Activated T-helper 17 cell treated with anti-CD3 and anti-CD28 coated beads, Interleukin-2, amount 50 U/mL, for 72 hours (primary cell): ENCODE measurements at regions not wholly inside any gene's neighbourhood (a gene's known extent, or its start where the extent isn't known, plus 50 kb on each side); places are given as distances from the start of the nearest gene placed in this dataset.
A peak's percentile ranks its signal among the peaks of the same experiment; 100 is the strongest.
"Not testable (repeated sequence)": the region's sequence is repeated elsewhere in the genome, so short reads cannot be mapped to it uniquely, and the experiment has no call there.

ENCODE experiments used
- ATAC-seq: fragments of 150-1000 bp; cut with Tn5 transposase; replicated peaks from 2 replicates; pipeline ENCODE4 v1.10.0; 2021; ENCODE audit warnings: mild to moderate bottlenecking, moderate library complexity
- H3K27ac Mint-ChIP-seq: one replicate; pipeline ENCODE4 v1.8.0; 2022; ENCODE audit warnings: mixed read lengths
- H3K27me3 Mint-ChIP-seq: one replicate; pipeline ENCODE4 v1.8.0; 2022; ENCODE audit warnings: mixed read lengths
- H3K36me3 Mint-ChIP-seq: one replicate; pipeline ENCODE4 v1.8.0; 2022; ENCODE audit warnings: low read depth, mild to moderate bottlenecking, mixed read lengths
- H3K4me1 Mint-ChIP-seq: one replicate; pipeline ENCODE4 v1.8.0; 2022; ENCODE audit warnings: mixed read lengths
- H3K4me3 Mint-ChIP-seq: one replicate; pipeline ENCODE4 v1.8.0; 2022; ENCODE audit warnings: mild to moderate bottlenecking, mixed read lengths
- H3K9me3 Mint-ChIP-seq: one replicate; pipeline ENCODE4 v1.8.0; 2022; ENCODE audit warnings: mixed read lengths

GRCh38 chr2:147433822-147434221 lies 411.0 kb upstream of the ACVR2A start:
- Mint-ChIP-seq H3K4me1 (no peaks in the 10 kb centered on the region), H3K27ac (no peak overlapping the region), H3K27me3 (no peaks in the 10 kb centered on the region)

GRCh38 chr2:147430408-147430807 lies 414.4 kb upstream of the ACVR2A start:
- ATAC-seq: no peak
- Mint-ChIP-seq H3K36me3 (no peaks in the 10 kb centered on the region), H3K4me3 (no peak overlapping the region), H3K27ac (no peak overlapping the region), H3K27me3 (no peaks in the 10 kb centered on the region), H3K9me3 (no peaks in the 10 kb centered on the region), H3K4me1 (no peaks in the 10 kb centered on the region)

More at GRCh38 chr2:147433822-147434221, 411.0 kb upstream of the ACVR2A start:
- peaks cover 4% of the 10 kb centered on the region for H3K9me3 Mint-ChIP-seq
- no peaks in the 10 kb centered on the region for H3K36me3 Mint-ChIP-seq
- H3K4me3 Mint-ChIP-seq: no peak overlapping the region
- no peak for ATAC-seq

- no peaks in the 10 kb centered on the region for H3K27me3 Mint-ChIP-seq
- no peaks in the 10 kb centered on the region for H3K36me3 Mint-ChIP-seq
- H3K9me3 Mint-ChIP-seq: no peaks in the 10 kb centered on the region
- no peaks in the 10 kb centered on the region for H3K4me1 Mint-ChIP-seq
- ATAC-seq: no peak
- no peak overlapping the region for H3K4me3 Mint-ChIP-seq
- no peak overlapping the region for H3K27ac Mint-ChIP-seq
Observed at GRCh38 chr2:147428120-147428747, 416.6 kb upstream of the ACVR2A start.

GRCh38 chr2:147425437-147426029 lies 419.3 kb upstream of the ACVR2A start:
- no peaks in the 10 kb centered on the region for H3K36me3 Mint-ChIP-seq
- no peaks in the 10 kb centered on the region for H3K9me3 Mint-ChIP-seq
- no peak for ATAC-seq
- H3K4me1 Mint-ChIP-seq: no peaks in the 10 kb centered on the region
- no peak overlapping the region for H3K27ac Mint-ChIP-seq
- no peaks in the 10 kb centered on the region for H3K27me3 Mint-ChIP-seq
- H3K4me3 Mint-ChIP-seq: no peak overlapping the region

GRCh38 chr2:147424766-147425165 lies 420.1 kb upstream of the ACVR2A start:
- no peaks in the 10 kb centered on the region for H3K9me3 Mint-ChIP-seq
- no peaks in the 10 kb centered on the region for H3K4me1 Mint-ChIP-seq
- no peaks in the 10 kb centered on the region for H3K36me3 Mint-ChIP-seq

GRCh38 chr2:147420947-147421675 lies 423.7 kb upstream of the ACVR2A start:
- H3K36me3 Mint-ChIP-seq: no peaks in the 10 kb centered on the region
- H3K27me3 Mint-ChIP-seq: peaks cover 7% of the 10 kb centered on the region
- no peak overlapping the region for H3K27ac Mint-ChIP-seq
- H3K9me3 Mint-ChIP-seq: peaks cover 7% of the 10 kb centered on the region
- H3K4me3 Mint-ChIP-seq: no peak overlapping the region
- ATAC-seq: peak; percentile 35
- H3K4me1 Mint-ChIP-seq: peaks cover 7% of the 10 kb centered on the region

More at GRCh38 chr2:147424766-147425165, 420.1 kb upstream of the ACVR2A start:
- H3K27me3 Mint-ChIP-seq: no peaks in the 10 kb centered on the region
- ATAC-seq: no peak
- H3K4me3 Mint-ChIP-seq: no peak overlapping the region
- H3K27ac Mint-ChIP-seq: no peak overlapping the region

- peaks cover 7% of the 10 kb centered on the region for H3K27me3 Mint-ChIP-seq
- peaks cover 7% of the 10 kb centered on the region for H3K4me1 Mint-ChIP-seq
- H3K27ac Mint-ChIP-seq: no peak overlapping the region
- no peaks in the 10 kb centered on the region for H3K36me3 Mint-ChIP-seq
- no peak overlapping the region for H3K4me3 Mint-ChIP-seq
- H3K9me3 Mint-ChIP-seq: peaks cover 7% of the 10 kb centered on the region
- ATAC-seq: no peak
Observed at GRCh38 chr2:147420517-147420916, 424.3 kb upstream of the ACVR2A start.

- Mint-ChIP-seq H3K4me3 (no peak overlapping the region), H3K4me1 (peaks cover 7% of the 10 kb centered on the region), H3K27ac (no peak overlapping the region), H3K36me3 (no peaks in the 10 kb centered on the region), H3K27me3 (peaks cover 7% of the 10 kb centered on the region), H3K9me3 (peaks cover 21% of the 10 kb centered on the region)
- peak; percentile 63 for ATAC-seq
Observed at GRCh38 chr2:147416099-147416498, 428.7 kb upstream of the ACVR2A start.

- H3K9me3 Mint-ChIP-seq: peaks cover 25% of the 10 kb centered on the region
- H3K4me3 Mint-ChIP-seq, H3K36me3 Mint-ChIP-seq, ATAC-seq, H3K4me1 Mint-ChIP-seq, H3K27me3 Mint-ChIP-seq, H3K27ac Mint-ChIP-seq: not testable (repeated sequence)
Observed at GRCh38 chr2:147414656-147415055, 430.2 kb upstream of the ACVR2A start.

- H3K27me3 Mint-ChIP-seq: no peaks in the 10 kb centered on the region
- no peak for ATAC-seq
- H3K36me3 Mint-ChIP-seq: no peaks in the 10 kb centered on the region
- peaks cover 11% of the 10 kb centered on the region for H3K9me3 Mint-ChIP-seq
- no peak overlapping the region for H3K4me3 Mint-ChIP-seq
- no peak overlapping the region for H3K27ac Mint-ChIP-seq
- H3K4me1 Mint-ChIP-seq: no peaks in the 10 kb centered on the region
Observed at GRCh38 chr2:147408357-147408756, 436.5 kb upstream of the ACVR2A start.

- Mint-ChIP-seq H3K4me3 (no peak overlapping the region), H3K4me1 (no peaks in the 10 kb centered on the region), H3K36me3 (no peaks in the 10 kb centered on the region), H3K27me3 (no peaks in the 10 kb centered on the region), H3K27ac (no peak overlapping the region), H3K9me3 (peaks cover 4% of the 10 kb centered on the region)
- ATAC-seq: no peak
Observed at GRCh38 chr2:147405651-147406050, 439.2 kb upstream of the ACVR2A start.

- no peak for ATAC-seq
- Mint-ChIP-seq H3K4me3 (no peak overlapping the region), H3K27ac (no peak overlapping the region), H3K4me1 (no peaks in the 10 kb centered on the region), H3K27me3 (no peaks in the 10 kb centered on the region), H3K36me3 (no peaks in the 10 kb centered on the region), H3K9me3 (no peaks in the 10 kb centered on the region)
Observed at GRCh38 chr2:147398996-147399395, 445.8 kb upstream of the ACVR2A start.

GRCh38 chr2:147398301-147398700 lies 446.5 kb upstream of the ACVR2A start:
- Mint-ChIP-seq H3K27ac (no peak overlapping the region), H3K27me3 (no peaks in the 10 kb centered on the region), H3K36me3 (no peaks in the 10 kb centered on the region), H3K4me1 (no peaks in the 10 kb centered on the region), H3K9me3 (no peaks in the 10 kb centered on the region), H3K4me3 (no peak overlapping the region)
- no peak for ATAC-seq

GRCh38 chr2:147396890-147397289 lies 447.9 kb upstream of the ACVR2A start:
- Mint-ChIP-seq H3K27ac (no peak overlapping the region), H3K9me3 (no peaks in the 10 kb centered on the region)

GRCh38 chr2:147394179-147394790 lies 450.5 kb upstream of the ACVR2A start:
- Mint-ChIP-seq H3K27me3 (no peaks in the 10 kb centered on the region), H3K9me3 (no peaks in the 10 kb centered on the region), H3K27ac (no peak overlapping the region), H3K36me3 (no peaks in the 10 kb centered on the region), H3K4me1 (no peaks in the 10 kb centered on the region), H3K4me3 (no peak overlapping the region)
- ATAC-seq: no peak

More at GRCh38 chr2:147396890-147397289, 447.9 kb upstream of the ACVR2A start:
- H3K36me3 Mint-ChIP-seq: no peaks in the 10 kb centered on the region
- ATAC-seq: no peak
- no peaks in the 10 kb centered on the region for H3K4me1 Mint-ChIP-seq
- H3K27me3 Mint-ChIP-seq: no peaks in the 10 kb centered on the region
- no peak overlapping the region for H3K4me3 Mint-ChIP-seq
